ENCODE measurements at regions not wholly inside any gene's neighbourhood (a gene's known extent, or its start where the extent isn't known, plus 50 kb on each side); places are given as distances from the start of the nearest gene placed in this dataset.

GRCh38 chr14:89616852-89617341 lies 199.9 kb upstream of the FOXN3 start:
- peak; percentile 47 for DNase-seq (ENCODE audit: low spot score)
- H3K4me1 ChIP-seq (ENCODE audit: insufficient read depth, low read length, poor library complexity, severe bottlenecking): peaks cover 30% of the 10 kb centered on the region
- CTCF ChIA-PET: no interaction called here
- intact Hi-C loops (cut with micrococcal nuclease; ENCODE audit: unreplicated experiment): no loop called here
- H3K27me3 ChIP-seq (replicated peaks; ENCODE audit: insufficient read depth, low read depth, low read length, poor library complexity): no peaks in the 10 kb centered on the region
- POLR2A ChIA-PET (ENCODE audit: low non-redundant PET): no interaction called here
- TF ChIP-seq CTCF (conservative IDR thresholded peaks at IDR 0.05; ENCODE audit: low read depth, low read length) (no peak), EZH2 (IDR thresholded peaks at IDR 0.05; ENCODE audit: borderline replicate concordance, low read depth, low read length, poor library complexity, severe bottlenecking) (no peak)
- H3K36me3 ChIP-seq (ENCODE audit: insufficient read depth, low read length, poor library complexity, severe bottlenecking): no peaks in the 10 kb centered on the region
- H3K27ac ChIP-seq (ENCODE audit: low read depth, low read length, poor library complexity, severe bottlenecking): no peak overlapping the region
- H3K9me3 ChIP-seq (ENCODE audit: low read depth, low read length, poor library complexity, severe bottlenecking): no peaks in the 10 kb centered on the region
- no TSS peak for BruUV-seq (replicated peaks)
- peak overlapping the region; percentile 74 for H3K4me3 ChIP-seq (ENCODE audit: low read depth, low read length, poor library complexity, severe bottlenecking)

GRCh38 chr14:89616425-89616824 lies 199.4 kb upstream of the FOXN3 start:
- no TSS peak for BruUV-seq (replicated peaks)

GRCh38 chr14:89615421-89615820 lies 198.4 kb upstream of the FOXN3 start:
- no peaks in the 10 kb centered on the region for H3K27me3 ChIP-seq (replicated peaks; ENCODE audit: insufficient read depth, low read depth, low read length, poor library complexity)
- no peak overlapping the region for H3K27ac ChIP-seq (ENCODE audit: low read depth, low read length, poor library complexity, severe bottlenecking)
- H3K4me1 ChIP-seq (ENCODE audit: insufficient read depth, low read length, poor library complexity, severe bottlenecking): peaks cover 30% of the 10 kb centered on the region
- no peak for TF ChIP-seq EZH2 (IDR thresholded peaks at IDR 0.05; ENCODE audit: borderline replicate concordance, low read depth, low read length, poor library complexity, severe bottlenecking)
- TF ChIP-seq CTCF (conservative IDR thresholded peaks at IDR 0.05; ENCODE audit: low read depth, low read length): no peak
- POLR2A ChIA-PET (ENCODE audit: low non-redundant PET): no interaction called here
- H3K4me3 ChIP-seq (ENCODE audit: low read depth, low read length, poor library complexity, severe bottlenecking): no peak overlapping the region
- BruUV-seq (replicated peaks): no TSS peak
- H3K36me3 ChIP-seq (ENCODE audit: insufficient read depth, low read length, poor library complexity, severe bottlenecking): no peaks in the 10 kb centered on the region
- H3K9me3 ChIP-seq (ENCODE audit: low read depth, low read length, poor library complexity, severe bottlenecking): no peaks in the 10 kb centered on the region
- intact Hi-C loops (cut with micrococcal nuclease; ENCODE audit: unreplicated experiment): no loop called here
- peak; percentile 9 for DNase-seq (ENCODE audit: low spot score)
- CTCF ChIA-PET: no interaction called here

More at GRCh38 chr14:89616425-89616824, 199.4 kb upstream of the FOXN3 start:
- intact Hi-C loops (cut with micrococcal nuclease; ENCODE audit: unreplicated experiment): no loop called here
- Histone ChIP-seq H3K4me3 (ENCODE audit: low read depth, low read length, poor library complexity, severe bottlenecking) (no peak overlapping the region), H3K27me3 (replicated peaks; ENCODE audit: insufficient read depth, low read depth, low read length, poor library complexity) (no peaks in the 10 kb centered on the region), H3K9me3 (ENCODE audit: low read depth, low read length, poor library complexity, severe bottlenecking) (no peaks in the 10 kb centered on the region), H3K36me3 (ENCODE audit: insufficient read depth, low read length, poor library complexity, severe bottlenecking) (no peaks in the 10 kb centered on the region), H3K4me1 (ENCODE audit: insufficient read depth, low read length, poor library complexity, severe bottlenecking) (peaks cover 30% of the 10 kb centered on the region), H3K27ac (ENCODE audit: low read depth, low read length, poor library complexity, severe bottlenecking) (no peak overlapping the region)
- no peak for DNase-seq (ENCODE audit: low spot score)
- POLR2A ChIA-PET (ENCODE audit: low non-redundant PET): no interaction called here
- TF ChIP-seq EZH2 (IDR thresholded peaks at IDR 0.05; ENCODE audit: borderline replicate concordance, low read depth, low read length, poor library complexity, severe bottlenecking) (no peak), CTCF (conservative IDR thresholded peaks at IDR 0.05; ENCODE audit: low read depth, low read length) (no peak)
- CTCF ChIA-PET: no interaction called here
